GM18873 (cell line): ENCODE measurements at regions not wholly inside any gene's neighbourhood (a gene's known extent, or its start where the extent isn't known, plus 50 kb on each side); places are given as distances from the start of the nearest gene placed in this dataset.

Source experiments
- ATAC-seq: cut with Tn5 transposase; IDR thresholded peaks from one replicate; pipeline ENCODE4 v1.9.1; 2021; ENCODE audit warnings: mild to moderate bottlenecking, moderate library complexity, moderate number of reproducible peaks; ENCODE audit not compliant: unreplicated experiment, low FRiP score

DNA sequence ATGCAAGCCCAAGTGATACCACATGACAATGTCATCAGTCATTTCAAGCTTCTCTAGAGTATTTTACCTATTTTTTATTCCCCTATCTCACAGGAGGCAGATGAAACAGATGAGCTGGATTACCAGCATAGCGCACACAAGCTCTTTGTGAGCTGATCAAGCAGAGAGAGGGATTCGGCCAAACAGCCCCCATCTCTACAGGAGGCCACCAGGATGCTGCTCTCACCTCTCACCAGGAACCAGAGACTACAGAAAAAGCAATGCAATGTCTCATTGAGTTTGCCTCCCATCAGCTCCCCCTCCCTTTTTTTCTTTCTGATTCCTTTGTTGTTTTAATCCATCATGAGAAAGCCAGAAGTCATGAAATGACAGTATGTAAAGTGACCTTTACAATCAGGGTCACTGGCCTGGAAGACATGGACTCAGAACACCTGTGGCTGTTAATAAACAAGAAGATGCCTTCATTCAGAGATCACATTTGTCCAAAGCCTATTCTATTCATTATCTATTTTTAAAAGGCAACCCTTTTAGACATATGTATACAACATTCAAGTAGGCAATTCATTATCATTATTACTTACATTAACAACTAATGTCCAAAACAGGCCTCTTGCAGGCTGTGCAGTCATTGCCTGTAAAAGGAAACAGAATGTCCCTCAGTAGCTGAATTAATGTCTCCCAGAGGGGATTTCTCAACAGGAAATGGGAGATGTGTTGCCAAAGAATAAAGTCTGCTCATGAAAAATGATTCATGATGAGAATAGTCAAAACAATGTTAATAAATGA, 656.6 kb downstream of the TBC1D4 start:
- no peak for ATAC-seq

DNA sequence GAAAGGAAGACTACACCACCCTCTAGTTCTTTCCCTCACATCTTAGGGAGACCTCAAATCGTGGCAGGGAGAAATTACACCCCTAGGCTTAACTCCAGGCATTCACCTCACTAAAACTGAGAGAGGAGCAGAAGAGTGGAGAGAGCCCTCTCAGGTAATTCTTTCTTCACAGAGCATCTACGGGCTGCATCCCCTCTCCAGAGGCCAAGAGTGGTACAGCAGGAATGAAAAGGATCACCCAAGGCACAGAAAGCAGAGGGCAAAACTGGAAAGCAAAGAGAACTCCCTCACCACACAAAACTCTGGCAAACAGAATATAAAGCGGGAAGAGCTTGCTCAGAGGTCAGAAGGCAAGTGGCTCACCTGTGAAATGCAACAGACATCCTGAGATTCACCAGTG, 661.2 kb downstream of the TBC1D4 start:
- no peak for ATAC-seq

DNA sequence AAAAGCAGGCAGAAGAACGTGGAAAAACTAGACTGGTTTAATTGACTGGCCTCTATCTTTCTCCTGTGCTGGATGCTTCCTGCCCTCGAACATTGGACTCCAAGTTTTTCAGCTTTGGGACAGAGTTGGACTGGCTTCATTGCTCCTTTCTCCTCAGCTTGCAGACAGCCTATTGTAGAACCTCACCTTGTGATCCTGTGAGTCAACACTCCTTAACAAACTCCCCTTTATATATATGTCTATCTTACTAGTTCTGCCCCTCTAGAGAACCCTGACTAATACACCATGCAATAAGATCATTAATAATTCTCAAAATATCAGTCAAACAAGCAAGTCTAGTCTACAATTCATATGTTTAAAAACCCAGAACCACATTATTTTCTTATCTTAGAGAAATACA, 662.4 kb downstream of the TBC1D4 start:
- no peak for ATAC-seq

DNA sequence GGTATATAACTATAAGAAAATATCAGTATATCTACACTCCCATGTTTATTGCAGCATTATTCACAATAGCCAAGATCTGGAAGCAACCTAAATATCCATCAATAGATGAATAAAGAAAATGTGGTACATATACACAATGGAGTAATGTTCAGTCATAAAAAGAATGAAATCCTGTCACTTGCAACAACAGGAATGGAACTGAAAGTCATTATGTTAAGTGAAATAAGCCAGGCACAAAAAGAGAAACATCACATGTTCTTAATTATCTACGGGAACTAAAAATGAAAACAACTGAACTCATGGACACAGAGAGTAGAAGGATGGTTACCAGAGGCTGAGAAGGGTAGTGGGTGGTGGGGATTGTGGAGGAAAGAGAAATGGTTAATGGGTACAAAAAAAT, 665.2 kb downstream of the TBC1D4 start:
- no peak for ATAC-seq

DNA sequence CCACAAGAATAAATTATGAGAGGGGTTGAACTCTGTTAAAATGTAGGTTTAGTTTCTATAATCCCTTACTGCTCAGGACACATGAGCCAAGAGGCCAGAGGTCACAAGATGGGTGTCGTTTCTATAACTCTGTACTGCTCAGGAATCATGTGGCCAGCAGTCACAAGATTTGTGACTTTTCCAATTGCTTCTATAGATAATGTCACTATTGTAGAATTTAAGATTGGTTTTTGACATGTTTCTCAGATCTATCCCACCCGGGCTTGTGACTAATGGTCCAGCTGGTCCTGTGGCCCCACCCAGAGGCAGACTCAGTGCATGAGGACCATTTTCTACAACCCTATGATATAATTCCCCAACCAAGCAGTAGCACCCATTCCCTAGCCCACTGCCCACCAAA, 662.0 kb upstream of the KLF12 start:
- no peak for ATAC-seq

DNA sequence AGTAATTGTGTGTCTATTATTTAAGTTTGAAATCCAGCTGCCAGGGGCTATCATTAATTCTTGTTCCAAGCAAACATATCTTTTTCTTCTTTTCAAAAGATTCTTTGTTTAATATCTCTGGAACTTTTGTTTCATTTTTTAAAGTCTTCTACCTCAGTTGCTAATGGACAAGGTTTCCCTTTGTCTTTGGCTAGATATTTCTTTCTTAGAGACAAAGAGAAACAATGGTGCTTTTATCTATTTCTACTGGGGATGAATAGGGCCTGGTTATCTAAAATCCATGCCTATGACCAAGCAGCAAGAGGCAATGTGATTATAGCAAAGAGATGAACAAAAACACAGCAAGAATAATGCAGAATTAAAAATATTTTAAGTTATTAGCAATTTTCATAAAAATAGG, 661.3 kb upstream of the KLF12 start:
- no peak for ATAC-seq

DNA sequence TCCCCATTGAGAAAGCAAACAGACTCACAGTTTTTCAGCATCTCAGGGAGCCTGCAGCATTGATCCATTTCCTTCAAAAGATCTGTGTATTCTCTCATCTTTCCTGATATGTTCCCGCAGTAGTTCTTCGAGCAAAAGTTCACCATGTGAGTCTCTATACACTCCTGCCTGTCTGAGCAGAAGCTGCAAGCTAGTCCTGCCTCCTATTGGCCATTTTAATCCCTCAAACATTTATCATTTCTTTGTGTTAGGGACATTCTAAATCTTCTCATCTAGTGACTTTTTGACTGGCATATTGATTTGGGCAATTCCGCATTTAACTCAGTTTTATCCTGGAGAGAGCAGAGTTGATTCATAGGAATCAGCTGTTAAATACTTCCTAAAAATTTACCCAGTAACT, 660.4 kb upstream of the KLF12 start:
- ATAC-seq, result no peak

DNA sequence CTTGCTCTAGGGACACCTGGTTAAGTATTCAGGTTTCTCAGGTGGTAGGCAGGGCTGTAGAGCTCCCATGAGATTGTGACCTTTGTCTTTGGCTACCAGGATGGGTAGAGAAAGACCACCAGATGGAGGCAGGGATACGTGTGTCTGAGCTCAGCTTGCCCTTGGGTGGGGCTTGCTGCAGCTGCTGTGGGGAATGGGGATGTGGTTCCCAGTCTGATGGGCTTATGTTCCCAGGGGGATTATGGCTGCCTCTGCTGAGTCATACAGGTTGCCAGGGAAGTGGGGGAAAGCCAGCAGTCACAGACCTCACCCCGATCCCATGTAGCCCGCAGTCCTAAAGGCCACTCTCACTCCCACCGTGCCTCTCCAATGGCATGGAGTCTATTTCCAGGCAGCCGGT, 659.9 kb upstream of the KLF12 start:
- no peak for ATAC-seq

DNA sequence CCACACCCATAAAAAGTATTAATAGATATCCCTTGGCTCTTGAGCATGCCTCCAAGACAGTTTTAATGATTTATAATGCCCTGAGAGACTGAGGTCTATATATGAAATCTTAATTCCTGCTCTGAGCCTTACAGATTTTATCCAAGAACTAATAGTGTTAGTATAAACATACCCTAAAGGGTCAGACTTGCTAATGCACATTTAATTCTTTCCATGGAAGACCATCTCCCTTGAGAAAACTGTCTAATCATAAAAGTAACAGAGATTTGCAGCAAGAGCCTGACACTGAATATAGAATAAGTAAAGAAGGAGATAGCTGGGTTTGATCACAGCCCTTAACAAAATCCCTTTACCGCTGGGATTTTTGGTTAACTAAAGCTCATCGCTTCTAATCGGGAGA, 650.8 kb upstream of the KLF12 start:
- no peak for ATAC-seq

DNA sequence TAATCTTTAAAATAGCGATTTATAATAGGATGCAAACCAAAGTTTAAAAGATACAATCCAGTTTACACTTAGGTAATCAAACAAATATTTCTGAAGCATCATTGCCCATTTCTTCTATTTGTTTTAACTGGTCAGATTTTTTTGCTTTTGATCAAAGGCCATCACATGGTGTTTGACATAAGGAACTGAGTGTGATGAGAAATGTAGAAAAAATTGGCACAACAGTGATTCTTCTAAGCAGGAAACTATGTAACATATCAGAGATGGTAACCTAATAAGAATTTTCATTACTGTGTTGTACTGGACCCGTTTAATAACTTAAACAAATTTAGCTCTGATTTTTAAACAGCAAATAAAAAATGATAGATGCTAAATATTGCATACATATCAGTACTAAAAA, 644.7 kb upstream of the KLF12 start:
- no peak for ATAC-seq

DNA sequence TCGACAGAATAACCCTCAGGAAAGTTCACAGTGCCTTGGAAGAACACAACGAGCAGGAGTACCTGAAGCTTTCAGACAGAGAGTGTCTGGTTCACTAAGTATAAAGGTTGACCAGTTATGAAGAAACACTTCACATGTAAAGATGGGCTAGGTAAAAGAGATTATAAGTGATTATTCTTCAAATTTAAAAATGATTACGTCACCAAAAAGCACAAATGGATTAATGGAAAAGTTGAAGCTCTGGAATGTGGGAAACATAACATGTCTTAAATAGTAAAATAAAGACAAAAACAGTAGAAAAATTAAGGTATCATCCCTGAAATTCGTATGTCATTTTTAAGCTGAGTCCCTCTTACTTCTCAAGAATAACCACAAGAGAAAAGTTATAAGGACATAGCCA, 643.9 kb upstream of the KLF12 start:
- no peak for ATAC-seq

DNA sequence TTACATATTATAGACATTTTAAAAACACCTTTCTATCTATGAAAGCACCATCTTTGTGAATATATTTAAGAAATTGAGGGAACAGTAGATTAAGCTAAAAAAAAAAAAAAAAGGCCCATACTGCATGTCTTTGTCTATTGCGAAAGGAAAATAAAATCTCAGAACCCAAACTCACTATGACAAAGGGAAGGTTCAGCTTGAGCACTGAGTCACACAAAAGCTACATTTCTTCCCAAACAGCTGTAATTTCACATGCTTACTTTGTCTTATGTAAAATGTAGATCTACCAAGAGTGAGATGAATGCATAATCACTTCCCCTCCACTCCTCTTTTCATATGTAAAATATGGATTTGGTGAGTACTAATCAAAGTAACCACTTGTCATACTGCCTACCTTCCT, 640.1 kb upstream of the KLF12 start:
- no peak for ATAC-seq

DNA sequence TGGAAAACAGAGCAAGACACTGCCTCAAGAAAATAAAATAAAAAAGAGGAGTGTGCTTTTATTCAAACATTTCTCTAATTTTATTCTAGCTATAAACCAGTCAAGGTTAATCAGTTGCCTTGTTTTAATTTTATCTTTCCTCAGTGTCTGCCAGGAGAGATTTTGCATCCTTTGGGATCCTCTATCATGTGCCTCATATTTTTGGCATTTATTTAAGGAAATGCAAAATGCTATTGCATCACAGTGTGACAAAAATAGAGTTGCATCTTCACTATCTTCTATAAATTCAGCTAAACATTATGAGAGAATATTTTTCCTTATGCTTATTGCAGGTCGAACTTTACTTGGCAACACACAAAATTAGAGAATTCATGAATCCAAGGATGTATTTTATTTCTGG, 639.0 kb upstream of the KLF12 start:
- no peak for ATAC-seq

DNA sequence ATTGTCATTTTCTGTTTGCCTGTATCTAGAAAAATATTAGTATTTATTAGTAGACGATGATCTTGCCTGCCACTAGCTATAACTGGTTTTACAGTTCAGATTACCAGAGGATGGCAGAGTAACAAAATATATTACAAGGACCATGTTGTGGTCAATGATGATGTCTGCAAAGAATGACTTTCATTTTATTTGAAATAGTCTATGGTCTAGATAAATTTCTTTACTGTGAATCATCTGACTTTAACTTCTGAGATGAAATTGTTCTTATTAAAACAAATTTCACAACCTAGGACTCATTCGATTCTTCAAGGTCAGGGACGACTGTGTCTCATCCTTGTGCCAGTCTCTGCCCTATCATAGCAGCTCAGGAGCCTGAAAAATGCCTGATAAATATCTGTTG, 637.8 kb upstream of the KLF12 start:
- no peak for ATAC-seq

DNA sequence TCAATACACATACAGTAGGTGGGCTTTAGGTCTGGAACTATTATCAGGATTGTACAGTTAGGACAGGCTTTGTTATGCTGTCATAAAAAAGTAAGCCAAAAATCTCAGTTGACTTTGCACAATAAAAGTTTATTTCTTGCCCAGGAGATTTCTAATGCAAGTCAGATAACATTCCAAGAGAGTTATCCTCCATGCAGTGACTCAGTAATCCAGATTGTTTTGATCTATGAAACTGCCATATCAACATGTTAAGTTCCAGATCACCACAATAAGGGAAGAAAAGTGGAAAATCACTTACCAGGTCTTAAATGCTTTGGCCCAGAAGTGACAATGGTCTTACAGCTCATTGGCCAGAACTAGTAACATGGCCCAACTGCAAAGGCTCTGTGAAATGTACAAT, 636.2 kb upstream of the KLF12 start:
- ATAC-seq, result no peak

DNA sequence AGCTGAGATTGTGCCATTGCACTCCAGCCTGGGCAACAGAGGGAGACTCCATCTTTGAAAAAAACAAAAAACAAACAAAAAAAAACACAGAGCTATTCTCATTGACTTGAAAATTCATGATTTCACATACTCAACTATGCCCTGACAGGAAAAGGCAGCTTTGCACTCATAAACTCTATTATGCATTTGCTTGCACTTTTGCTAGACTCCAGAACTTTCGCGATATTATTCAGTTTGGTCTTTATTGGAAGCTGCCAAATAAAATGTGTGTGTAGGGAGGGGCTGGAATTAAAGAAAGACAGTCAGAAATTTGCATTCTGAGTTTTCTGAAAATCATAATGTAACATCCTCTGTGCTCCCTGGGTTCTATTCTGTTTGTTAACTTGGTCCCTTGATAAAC, 635.1 kb upstream of the KLF12 start:
- ATAC-seq, result no peak

DNA sequence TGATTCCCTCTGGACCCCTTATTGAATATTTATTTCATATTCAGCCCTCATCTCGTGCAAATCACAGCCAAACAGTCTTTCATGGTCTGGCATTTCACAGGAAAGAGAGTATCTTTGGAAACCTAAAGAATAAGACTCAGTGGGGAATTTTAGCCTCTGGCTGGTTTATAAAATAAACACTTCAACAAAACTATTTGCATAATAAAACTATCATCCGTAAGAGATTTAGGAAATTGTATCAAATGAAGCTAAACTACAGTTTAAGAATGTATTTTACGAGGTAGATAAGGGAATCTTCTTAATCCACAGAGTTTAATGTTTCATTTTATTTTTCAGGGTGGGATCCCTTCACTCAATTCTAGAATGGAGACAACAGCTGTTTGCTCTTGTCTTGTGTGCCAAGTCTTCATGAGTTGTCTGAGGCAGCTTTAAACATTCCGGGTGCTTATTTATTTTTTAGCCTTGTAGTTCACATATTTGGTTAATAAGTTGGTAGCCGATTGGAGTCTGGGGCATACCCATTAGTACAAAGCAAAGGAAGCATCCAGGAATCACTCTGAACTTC, 634.4 kb upstream of the KLF12 start:
- no peak for ATAC-seq

DNA sequence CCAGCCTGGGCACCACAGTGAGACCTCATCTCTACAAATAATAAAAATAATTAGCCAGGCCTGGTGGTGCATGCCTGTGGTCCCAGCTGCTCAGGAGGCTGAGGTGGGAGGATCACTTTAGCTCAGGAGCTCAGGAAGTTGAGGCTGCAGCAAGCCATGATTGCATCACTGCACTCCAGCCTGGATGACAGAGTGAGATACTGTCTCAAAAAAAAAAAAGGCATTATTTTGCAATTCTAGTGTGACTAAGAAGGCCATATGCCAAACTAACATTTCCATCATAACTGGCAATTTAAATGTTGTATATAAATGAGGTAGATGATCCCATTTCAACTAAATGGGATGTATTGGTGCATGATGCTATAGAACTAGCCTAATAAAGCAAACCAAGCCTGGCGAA, 632.8 kb upstream of the KLF12 start:
- ATAC-seq, result no peak

DNA sequence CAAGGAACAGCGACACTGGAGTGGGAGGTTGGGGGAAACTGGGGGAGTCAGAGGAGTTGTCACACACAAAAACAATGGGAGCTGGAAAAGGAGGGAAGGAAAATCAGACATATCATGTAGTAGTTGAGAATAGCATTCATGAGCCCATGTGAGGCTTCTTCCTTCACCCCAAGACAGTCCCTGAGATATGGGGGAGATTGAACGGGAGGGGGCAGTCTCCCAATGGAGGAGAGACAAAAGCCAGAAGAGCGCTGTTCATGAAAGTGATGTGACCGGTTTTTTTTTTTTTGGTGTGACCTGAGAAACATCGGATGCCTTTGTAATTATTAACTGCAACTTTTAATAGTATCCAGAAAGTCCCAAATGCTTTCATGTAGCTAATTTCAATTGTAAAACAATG, 631.8 kb upstream of the KLF12 start:
- ATAC-seq, result no peak

DNA sequence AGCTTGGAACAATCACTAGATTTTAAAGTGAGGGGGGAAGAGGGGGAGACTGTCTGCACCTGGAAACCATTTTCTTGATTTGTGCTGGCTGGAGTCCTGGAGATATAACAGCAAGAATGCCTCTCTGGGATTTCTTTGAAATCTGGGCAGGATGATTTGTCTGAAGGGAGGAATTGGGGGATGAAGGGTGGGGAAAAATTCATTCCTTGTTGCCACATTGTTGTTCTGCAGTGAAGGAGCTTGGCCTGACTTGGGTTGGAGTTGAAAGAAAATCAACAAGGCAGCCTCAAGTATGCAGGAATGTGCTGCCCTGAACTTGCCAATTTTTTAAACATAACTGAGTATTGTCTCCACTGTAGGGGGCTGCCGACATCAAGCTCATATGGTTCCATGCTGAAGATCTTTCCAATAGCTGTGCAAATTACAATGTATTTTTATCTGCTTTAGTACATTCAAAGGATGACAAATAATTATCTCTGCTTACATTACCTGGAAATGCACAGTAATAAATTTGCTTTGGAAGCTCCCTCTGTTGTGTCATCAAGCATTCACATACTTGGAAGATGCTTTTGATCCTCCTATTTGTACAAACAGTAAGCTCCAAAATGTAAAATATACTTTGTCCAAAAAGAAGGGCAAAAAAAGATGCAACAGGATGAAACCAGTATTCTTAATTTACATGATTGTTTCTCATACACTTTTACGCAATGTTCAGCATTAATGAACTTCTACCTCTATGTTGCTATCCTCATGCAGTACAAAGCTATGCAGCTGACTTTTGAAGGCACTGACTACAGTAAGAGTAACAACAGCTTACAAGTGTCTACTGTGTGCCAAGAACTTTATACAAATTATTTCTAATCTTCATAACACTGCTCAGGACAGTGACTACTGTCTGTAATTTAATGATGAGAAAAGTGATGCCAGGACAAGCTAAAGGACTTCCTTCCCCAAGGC, 627.9 kb upstream of the KLF12 start:
- ATAC-seq, result no peak

DNA sequence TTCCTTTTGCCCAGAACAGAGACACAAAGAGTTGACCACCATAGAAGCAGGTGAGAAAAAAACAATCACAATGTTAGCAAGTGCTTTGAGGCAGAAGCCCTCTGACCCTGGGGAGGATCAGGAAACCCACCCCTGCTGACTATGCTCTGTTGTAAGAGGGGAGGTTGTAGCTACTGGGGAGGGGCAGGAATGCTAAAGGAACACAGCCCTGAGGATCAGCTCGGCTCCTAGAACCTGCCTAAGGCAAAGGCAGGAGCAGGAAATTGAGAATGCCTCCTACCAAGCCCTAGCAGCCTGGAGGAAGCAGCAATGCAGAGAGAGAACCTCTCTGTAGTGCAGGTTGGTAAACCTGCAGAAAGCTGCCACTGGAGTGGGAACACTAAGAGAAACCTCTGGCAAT, 624.0 kb upstream of the KLF12 start:
- ATAC-seq, result no peak

DNA sequence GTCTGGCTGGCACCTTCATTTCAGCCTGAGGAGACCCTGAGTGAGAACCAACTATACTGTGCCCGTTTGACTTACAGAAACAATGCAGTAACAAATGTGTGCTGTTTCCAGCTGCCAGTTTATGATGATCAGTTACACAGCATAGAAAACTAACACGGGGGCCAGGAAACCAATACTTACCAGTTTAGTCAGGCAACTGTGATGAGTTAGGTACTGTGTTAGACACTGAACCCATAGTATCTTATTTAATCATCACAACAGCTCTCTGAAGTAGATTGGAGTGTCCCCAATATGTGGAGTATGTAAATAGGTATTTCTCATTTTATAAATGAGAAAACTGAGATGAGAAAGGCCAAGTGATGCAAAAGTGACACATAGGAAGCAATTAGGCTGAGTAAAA, 620.9 kb upstream of the KLF12 start:
- ATAC-seq, result no peak
